Fibroblast of lung (primary cell): ENCODE measurements at regions not wholly inside any gene's neighbourhood (a gene's known extent, or its start where the extent isn't known, plus 50 kb on each side); places are given as distances from the start of the nearest gene placed in this dataset.

Source experiments
- CTCF ChIP-seq, 2 donors: IDR thresholded peaks in 1 of 2; conservative IDR thresholded peaks in 1 of 2; 1 replicate in 1 of 2; 2 replicates in 1 of 2; pipeline ENCODE4 v1.5.1; 2011 to 2012; ENCODE audit warnings: low read length in 2 of 2, control low read depth in 1 of 2, inconsistent platforms in 1 of 2, low read depth in 1 of 2, mild to moderate bottlenecking in 1 of 2
- EZH2 ChIP-seq: IDR thresholded peaks from 2 replicates; pipeline ENCODE4 v1.5.1; 2012; ENCODE audit warnings: low read length, control low read depth, mild to moderate bottlenecking; ENCODE audit errors: missing control alignments

GRCh38 chr5:117286813-117287212 lies 712.2 kb upstream of the SEMA6A start:
- TF ChIP-seq CTCF (conservative IDR thresholded peaks at IDR 0.05 in 1 of 2, IDR thresholded peaks at IDR 0.05 in 1 of 2; ENCODE audit: low read depth in 1 of 2, low read length in 2 of 2) (no peak), EZH2 (no peak)
